ENCODE measurements at regions not wholly inside any gene's neighbourhood (a gene's known extent, or its start where the extent isn't known, plus 50 kb on each side); places are given as distances from the start of the nearest gene placed in this dataset.

DNA sequence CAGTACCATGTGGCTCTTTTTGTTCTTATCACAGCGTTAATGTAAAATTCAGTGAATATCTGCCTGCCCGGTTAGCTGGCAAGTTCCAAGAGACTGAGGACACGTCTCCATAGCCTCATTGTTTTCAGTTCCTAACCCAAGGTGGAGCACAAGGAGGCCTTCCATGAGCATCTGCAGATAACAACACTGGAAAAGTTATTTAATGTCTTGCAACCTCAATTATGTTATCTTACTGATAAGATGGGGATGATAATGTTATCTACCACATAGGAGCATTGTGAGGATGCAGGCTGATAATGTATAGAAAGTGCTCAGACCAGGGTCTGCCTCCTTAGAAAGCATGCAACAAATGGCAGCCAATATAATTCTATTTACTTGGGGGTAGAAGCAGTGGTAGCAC is 109.6 kb upstream of the DNAH14 start:
- Histone ChIP-seq H3K4me3 (ENCODE audit: insufficient read depth, low read depth, low read length) (no peak overlapping the region), H3K9me3 (ENCODE audit: control insufficient read depth, insufficient read depth, low read length) (no peaks in the 10 kb centered on the region; the same call in 1 of the 2 replicates), H3K27me3 (ENCODE audit: control insufficient read depth, insufficient read depth, low read length) (peaks cover 2% of the 10 kb centered on the region; the same call in 1 of the 2 replicates), H3K18ac (ENCODE audit: low read depth, low read length) (no peak overlapping the region), H2BK120ac (ENCODE audit: low read depth, low read length) (no peak overlapping the region), H4K20me1 (ENCODE audit: insufficient read depth, low read length) (no peaks in the 10 kb centered on the region), H4K91ac (ENCODE audit: insufficient read depth, low read depth, low read length) (no peak overlapping the region), H3K36me3 (ENCODE audit: control insufficient read depth, insufficient read depth, low read length) (no peaks in the 10 kb centered on the region), H3K4ac (ENCODE audit: low read depth, low read length) (no peak overlapping the region), H3K23ac (ENCODE audit: low read depth, low read length) (no peak overlapping the region), H3K27ac (ENCODE audit: insufficient read depth, low read length) (no peak overlapping the region), H2AK9ac (replicated peaks; ENCODE audit: low read depth, low read length, poor library complexity) (no peak overlapping the region), H3K4me2 (ENCODE audit: low read depth, low read length) (no peak overlapping the region), H2BK5ac (ENCODE audit: low read depth, low read length, poor library complexity, severe bottlenecking) (no peak overlapping the region), H3K9me1 (ENCODE audit: insufficient read depth, low read length) (no peaks in the 10 kb centered on the region), H3K4me1 (ENCODE audit: control insufficient read depth, insufficient read depth, low read length) (no peaks in the 10 kb centered on the region), H3K14ac (replicated peaks; ENCODE audit: low read depth, low read length) (no peak overlapping the region), H2BK15ac (ENCODE audit: low read depth, low read length) (no peak overlapping the region), H3K79me1 (ENCODE audit: low read depth in 1 of 2, low read length in 2 of 2) (no peaks in the 10 kb centered on the region), H2AFZ (replicated peaks; ENCODE audit: low read length, poor library complexity) (no peak overlapping the region), H4K5ac (ENCODE audit: low read depth, low read length) (no peak overlapping the region), H2BK20ac (ENCODE audit: low read depth, low read length) (no peak overlapping the region), H3K9ac (ENCODE audit: low read depth, low read length) (no peak overlapping the region), H2AK5ac (ENCODE audit: low read depth, low read length) (no peak overlapping the region), H4K8ac (ENCODE audit: low read depth in 2 of 2, low read length in 2 of 2) (no peak overlapping the region), H3K56ac (ENCODE audit: extremely low read depth, insufficient read depth, low read length) (no peak overlapping the region)
- dilution Hi-C loops (cut with HindIII; ENCODE audit: low sequenced_read_pairs, unreplicated experiment), result no loop called here
- ATAC-seq (ENCODE audit: low read depth) (no peak), DNase-seq (no peak)
- ChIA-PET CTCF (no interaction called here), POLR2A (ENCODE audit: unreplicated experiment) (no interaction called here)
- in situ Hi-C loops (cut with MboI; ENCODE audit: low sequenced_read_pairs), result no loop called here
- intact Hi-C loops (cut with micrococcal nuclease), result no loop called here
- WGBS, 2 experiments (ENCODE audit: extremely low coverage in 2 of 2, insufficient read length in 1 of 2), result no CpG with 5 or more reads among the region's 3 CpGs
- TF ChIP-seq RFX5 (IDR thresholded peaks at IDR 0.05; ENCODE audit: low read depth, low read length), result no peak
- no peak for TF ChIP-seq SMC3 (IDR thresholded peaks at IDR 0.05; ENCODE audit: low read depth, low read length)
- TF ChIP-seq CHD1 (IDR thresholded peaks at IDR 0.05; ENCODE audit: low read depth, low read length), result no peak
- no TSS peak for BruUV-seq (replicated peaks)

Measured in IMR-90 (cell line).